Activated T-cell treated with anti-CD3 and anti-CD28 coated beads, Interleukin-2, amount 50 U/mL, for 72 hours (primary cell): ENCODE measurements at regions not wholly inside any gene's neighbourhood (a gene's known extent, or its start where the extent isn't known, plus 50 kb on each side); places are given as distances from the start of the nearest gene placed in this dataset.

Experiments
- ATAC-seq, 2 donors: fragments of 150-1000 bp; cut with Tn5 transposase; replicated peaks in 1 of 2; 2 replicates each; pipeline ENCODE4 v1.10.0; 2021; ENCODE audit warnings: moderate library complexity in 2 of 2, mild to moderate bottlenecking in 1 of 2
- DNase-seq, 2 donors: peaks; one replicate each; pipeline ENCODE4 v3.0.0; 2021 to 2022; ENCODE audit warnings: mixed read lengths in 1 of 2
- H3K27ac Mint-ChIP-seq: one replicate; pipeline ENCODE4 v1.8.0; 2022; ENCODE audit warnings: mild to moderate bottlenecking, moderate library complexity, mixed read lengths
- H3K27me3 Mint-ChIP-seq: one replicate; pipeline ENCODE4 v1.8.0; 2022; ENCODE audit warnings: low read depth, mixed read lengths
- H3K36me3 Mint-ChIP-seq, 2 donors: one replicate each; pipeline ENCODE4 v1.8.0; 2022; ENCODE audit warnings: mixed read lengths in 2 of 2, mild to moderate bottlenecking in 1 of 2; ENCODE audit not compliant: insufficient read depth in 2 of 2
- H3K4me1 Mint-ChIP-seq: one replicate; pipeline ENCODE4 v1.8.0; 2022; ENCODE audit warnings: low read depth, mixed read lengths
- H3K4me3 Mint-ChIP-seq, 2 donors: one replicate each; pipeline ENCODE4 v1.8.0; 2022; ENCODE audit warnings: mild to moderate bottlenecking in 2 of 2, mixed read lengths in 2 of 2, moderate library complexity in 2 of 2
- H3K9me3 Mint-ChIP-seq, 2 donors: one replicate each; pipeline ENCODE4 v1.8.0; 2022; ENCODE audit warnings: mixed read lengths in 2 of 2

DNA sequence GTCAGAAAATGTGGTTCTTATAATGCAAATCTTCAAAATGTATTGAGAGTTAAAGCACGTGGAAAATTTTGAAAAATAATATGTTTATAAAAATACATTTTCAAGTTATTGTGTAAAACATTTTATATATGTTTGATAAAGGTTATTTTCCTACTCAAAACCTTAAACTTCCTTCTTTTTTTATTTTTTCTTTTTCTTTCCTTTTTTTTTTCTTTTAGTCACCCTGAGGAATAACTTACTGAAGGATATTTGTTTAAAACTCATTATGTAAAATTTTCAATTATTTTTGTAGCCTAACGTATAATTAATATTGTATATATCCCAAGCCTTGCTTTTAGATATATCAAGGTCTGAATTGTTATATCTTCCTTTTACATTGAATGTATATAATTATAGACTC, 346.8 kb upstream of the GYPC start:
- no peak for ATAC-seq
- no peaks in the 10 kb centered on the region for H3K9me3 Mint-ChIP-seq

DNA sequence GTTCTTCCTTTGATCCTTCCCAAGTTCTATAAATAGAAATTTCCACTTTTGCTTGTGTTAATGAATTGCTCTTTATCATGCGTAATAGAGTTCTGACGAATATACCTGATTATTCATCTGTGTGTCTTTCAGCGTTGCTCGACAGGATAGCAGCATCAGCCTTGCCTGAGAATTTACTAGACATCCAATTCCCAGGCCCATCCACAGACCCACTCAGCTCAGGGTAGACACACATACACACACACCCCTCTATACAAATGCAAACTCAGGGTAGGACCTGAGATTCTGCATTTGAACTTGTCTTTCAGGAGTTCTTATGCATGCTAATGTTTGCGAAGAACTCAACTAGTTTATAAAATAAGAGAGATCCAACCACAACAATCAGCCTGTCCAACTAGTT, 343.4 kb upstream of the GYPC start:
- no peak overlapping the region for H3K27ac Mint-ChIP-seq
- no peaks in the 10 kb centered on the region for H3K4me1 Mint-ChIP-seq

More for the DNA sequence above, 346.8 kb upstream of the GYPC start:
- Mint-ChIP-seq H3K4me3 (no peak overlapping the region), H3K36me3 (no peaks in the 10 kb centered on the region), H3K4me1 (no peaks in the 10 kb centered on the region), H3K27me3 (no peaks in the 10 kb centered on the region), H3K27ac (no peak overlapping the region)
- DNase-seq = no peak

DNA sequence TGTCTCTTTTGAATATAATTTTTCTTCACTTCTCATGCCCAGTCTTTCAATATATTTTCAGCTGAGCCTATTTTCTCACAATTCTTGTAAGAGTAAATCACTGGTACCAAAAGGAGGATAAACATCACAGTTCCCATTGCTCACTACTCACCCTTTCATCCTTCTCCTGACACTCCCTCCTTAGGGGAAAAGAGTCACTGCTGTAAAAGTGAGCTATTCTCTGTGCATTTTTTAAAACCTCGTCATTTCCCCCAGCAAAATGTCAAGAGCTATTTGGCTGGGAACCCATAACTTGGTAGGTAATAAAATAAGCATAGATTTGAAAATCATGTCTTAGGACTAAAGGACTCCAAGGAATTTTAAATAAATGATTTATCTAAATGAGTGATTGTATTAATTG, 340.1 kb upstream of the GYPC start:
- Mint-ChIP-seq H3K9me3 (no peaks in the 10 kb centered on the region), H3K4me3 (no peak overlapping the region), H3K27me3 (peaks cover 11% of the 10 kb centered on the region), H3K27ac (no peak overlapping the region), H3K4me1 (no peaks in the 10 kb centered on the region), H3K36me3 (no peaks in the 10 kb centered on the region)
- DNase-seq = no peak
- no peak for ATAC-seq

More for the DNA sequence above, 343.4 kb upstream of the GYPC start:
- DNase-seq = no peak
- H3K4me3 Mint-ChIP-seq = no peak overlapping the region
- ATAC-seq = no peak
- H3K9me3 Mint-ChIP-seq = no peaks in the 10 kb centered on the region
- peaks cover 6% of the 10 kb centered on the region for H3K27me3 Mint-ChIP-seq
- no peaks in the 10 kb centered on the region for H3K36me3 Mint-ChIP-seq

DNA sequence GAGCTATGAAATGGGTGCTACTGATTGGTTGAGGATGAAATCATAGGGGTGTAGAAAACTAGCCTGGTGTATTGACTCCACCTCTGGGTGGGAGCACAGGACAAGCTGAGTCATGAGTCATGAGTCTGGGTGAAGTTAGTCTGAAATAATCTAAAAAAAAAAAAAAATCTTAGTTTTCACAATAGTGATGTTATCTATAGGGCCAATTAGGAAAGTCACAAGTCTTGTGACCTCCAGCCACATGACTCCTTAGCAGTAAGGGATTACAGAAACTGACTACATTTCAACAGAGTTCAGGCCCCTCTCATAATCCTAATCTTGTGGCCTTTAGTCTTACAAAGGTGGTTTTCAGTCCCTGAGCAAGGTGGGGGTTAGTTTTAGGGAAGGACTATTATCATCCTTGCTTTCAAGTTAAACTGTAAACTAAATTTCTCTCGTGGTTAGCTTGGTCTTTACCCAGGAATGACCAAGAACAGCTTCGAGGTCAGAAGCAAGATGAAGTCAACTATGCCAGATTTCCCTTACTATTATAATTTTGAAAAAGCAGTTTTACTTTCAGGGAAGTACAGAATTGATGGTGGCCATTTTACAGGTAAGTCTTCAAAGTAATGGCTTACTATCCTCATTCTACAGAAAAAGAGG, 338.0 kb upstream of the GYPC start:
- Mint-ChIP-seq H3K27me3 (peaks cover 11% of the 10 kb centered on the region), H3K36me3 (no peaks in the 10 kb centered on the region), H3K9me3 (no peaks in the 10 kb centered on the region), H3K4me1 (peaks cover 9% of the 10 kb centered on the region), H3K27ac (no peak overlapping the region), H3K4me3 (no peak overlapping the region)
- ATAC-seq (peak; percentile 52 to 69), DNase-seq (no peak)

DNA sequence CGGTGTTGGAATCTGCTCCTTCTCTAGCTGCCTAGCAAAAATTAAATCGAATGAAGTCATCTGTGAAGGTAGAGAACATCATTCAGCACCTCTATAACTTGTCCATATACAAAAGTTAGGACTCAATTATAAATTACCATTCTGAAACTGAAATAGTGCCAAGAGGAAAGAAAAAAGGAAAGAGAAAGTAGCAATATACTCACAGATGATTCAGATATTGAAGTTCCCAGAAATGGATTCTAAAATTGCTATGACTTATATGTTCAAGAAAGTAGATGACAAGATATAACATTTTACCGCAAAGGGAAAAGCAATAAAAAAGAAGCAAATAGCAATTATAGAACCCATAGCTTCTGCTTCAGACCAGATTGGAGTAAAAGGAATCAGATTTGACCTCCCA, 333.6 kb upstream of the GYPC start:
- Mint-ChIP-seq H3K4me1 (peaks cover 9% of the 10 kb centered on the region), H3K36me3 (no peaks in the 10 kb centered on the region), H3K27me3 (peaks cover 10% of the 10 kb centered on the region), H3K9me3 (no peaks in the 10 kb centered on the region), H3K4me3 (peak overlapping the region in 1 of 2 donors; percentile 5), H3K27ac (no peak overlapping the region)
- ATAC-seq (peak in 1 of 2 donors; percentile 5), DNase-seq (no peak)

DNA sequence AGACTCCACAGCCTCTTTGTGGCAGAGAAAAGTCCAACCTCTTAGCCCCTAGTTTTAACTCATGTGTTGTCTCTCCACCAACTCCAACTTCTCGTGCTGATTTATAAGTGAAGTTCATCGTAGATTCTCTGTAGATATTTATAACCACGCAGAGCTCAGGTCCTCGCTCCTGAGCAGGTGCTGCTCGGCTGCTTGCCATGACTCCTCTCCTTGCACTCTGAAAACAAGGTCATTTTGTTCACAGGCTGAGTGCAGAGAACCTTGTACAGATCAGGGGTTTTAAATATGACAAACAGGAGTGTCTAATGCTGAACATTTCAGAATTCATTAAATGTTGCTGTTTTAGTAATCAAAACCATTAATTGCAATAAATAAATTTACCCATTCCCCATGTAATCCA, 330.8 kb upstream of the GYPC start:
- ATAC-seq = no peak
- Mint-ChIP-seq H3K27ac (no peak overlapping the region), H3K4me1 (peaks cover 9% of the 10 kb centered on the region), H3K27me3 (peaks cover 9% of the 10 kb centered on the region), H3K9me3 (no peaks in the 10 kb centered on the region), H3K36me3 (no peaks in the 10 kb centered on the region), H3K4me3 (no peak overlapping the region)
- no peak for DNase-seq

DNA sequence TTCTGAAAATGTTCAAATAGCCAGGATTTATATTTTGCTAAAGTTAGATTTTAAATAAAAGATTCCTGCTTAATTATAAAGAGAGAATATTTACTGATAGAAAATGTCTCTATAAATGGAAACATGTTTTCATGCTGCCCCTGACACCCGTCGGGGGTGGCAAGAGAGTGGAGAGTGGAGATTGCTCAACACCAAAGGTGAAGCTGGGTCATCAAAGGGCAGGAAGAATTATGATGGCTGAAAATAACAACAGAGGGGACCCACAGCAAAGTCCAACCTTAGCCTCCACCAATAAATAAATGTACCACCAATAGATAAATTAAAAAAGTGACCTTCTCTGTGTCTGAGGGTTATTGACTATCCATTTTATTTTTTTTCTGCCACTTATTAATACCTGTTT, 326.8 kb upstream of the GYPC start:
- ATAC-seq (no peak), DNase-seq (no peak)
- Mint-ChIP-seq H3K27ac (no peak overlapping the region), H3K9me3 (peaks cover 8 to 12% of the 10 kb centered on the region in 2 donors), H3K4me1 (no peaks in the 10 kb centered on the region), H3K4me3 (no peak overlapping the region), H3K36me3 (no peaks in the 10 kb centered on the region), H3K27me3 (peaks cover 9% of the 10 kb centered on the region)

DNA sequence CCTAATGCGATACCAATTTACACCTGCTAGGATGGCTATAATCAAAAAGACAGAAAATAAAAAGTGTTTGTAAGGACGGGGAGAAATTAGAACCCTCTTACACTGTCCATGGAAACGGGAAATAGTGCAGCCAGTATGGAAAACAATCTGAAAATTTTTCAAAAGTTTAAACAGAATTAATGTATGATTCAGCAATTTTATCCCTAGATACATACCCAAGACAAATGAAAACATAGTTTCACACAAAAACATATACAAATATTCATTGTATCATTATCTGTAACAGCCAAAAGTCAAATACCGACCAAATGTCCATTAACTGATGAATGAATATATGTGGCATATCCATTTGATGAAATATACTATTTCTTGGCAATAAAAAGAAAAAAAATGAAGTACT, 313.5 kb upstream of the GYPC start:
- Mint-ChIP-seq H3K4me3 (no peak overlapping the region), H3K27me3 (peaks cover 6% of the 10 kb centered on the region), H3K4me1 (no peaks in the 10 kb centered on the region), H3K9me3 (peaks cover 3 to 4% of the 10 kb centered on the region in 2 donors), H3K36me3 (no peaks in the 10 kb centered on the region), H3K27ac (no peak overlapping the region)
- DNase-seq = no peak
- ATAC-seq = no peak

DNA sequence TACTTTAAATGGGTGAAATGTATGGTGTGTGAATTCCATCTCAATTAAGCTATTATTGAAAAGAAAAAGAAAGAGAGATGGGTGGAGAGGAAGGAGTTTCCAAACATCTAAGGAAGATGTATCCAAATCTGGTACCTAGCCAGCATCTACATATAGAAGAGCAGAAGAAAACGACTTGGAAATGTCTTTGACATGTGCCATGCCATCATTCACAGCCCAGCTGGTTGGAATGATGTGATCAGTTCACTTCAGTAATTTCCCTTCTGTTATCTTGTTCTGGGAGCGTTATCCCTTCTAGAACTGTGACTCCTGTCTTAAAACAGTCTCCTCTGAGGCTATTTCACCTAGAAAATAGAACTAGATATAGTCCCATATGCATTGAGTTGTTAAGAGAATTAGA, 312.8 kb upstream of the GYPC start:
- no peak for ATAC-seq
- H3K4me3 Mint-ChIP-seq = no peak overlapping the region
- peaks cover 6% of the 10 kb centered on the region for H3K27me3 Mint-ChIP-seq
- peaks cover 3 to 4% of the 10 kb centered on the region in 2 donors for H3K9me3 Mint-ChIP-seq
- no peak overlapping the region for H3K27ac Mint-ChIP-seq
- no peaks in the 10 kb centered on the region for H3K36me3 Mint-ChIP-seq
- H3K4me1 Mint-ChIP-seq = no peaks in the 10 kb centered on the region
- no peak for DNase-seq

DNA sequence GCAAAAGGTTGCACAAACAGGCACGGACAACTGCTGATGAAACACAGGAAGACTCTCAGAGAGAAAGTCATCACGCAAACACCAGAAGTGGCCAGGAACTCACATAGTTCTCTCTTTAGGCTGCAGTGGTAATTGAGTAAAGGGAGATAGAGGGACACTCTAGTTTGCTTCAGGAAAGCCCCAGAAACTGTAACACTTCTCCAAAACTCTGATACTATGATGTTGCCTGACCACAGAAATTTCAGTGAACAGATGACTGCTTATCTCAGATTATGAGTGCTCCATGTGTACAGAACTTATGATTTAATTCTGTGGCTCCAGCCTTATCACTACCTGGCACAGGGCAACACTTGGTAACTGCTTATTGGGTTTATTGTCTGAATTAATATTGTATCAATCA, 311.5 kb upstream of the GYPC start:
- no peak overlapping the region for H3K27ac Mint-ChIP-seq
- ATAC-seq = peak; percentile 91 to 93
- H3K27me3 Mint-ChIP-seq = no peaks in the 10 kb centered on the region
- H3K9me3 Mint-ChIP-seq = no peaks in the 10 kb centered on the region
- H3K4me3 Mint-ChIP-seq = no peak overlapping the region
- peak; percentile 3 to 4 for DNase-seq
- no peaks in the 10 kb centered on the region for H3K4me1 Mint-ChIP-seq
- H3K36me3 Mint-ChIP-seq = no peaks in the 10 kb centered on the region

DNA sequence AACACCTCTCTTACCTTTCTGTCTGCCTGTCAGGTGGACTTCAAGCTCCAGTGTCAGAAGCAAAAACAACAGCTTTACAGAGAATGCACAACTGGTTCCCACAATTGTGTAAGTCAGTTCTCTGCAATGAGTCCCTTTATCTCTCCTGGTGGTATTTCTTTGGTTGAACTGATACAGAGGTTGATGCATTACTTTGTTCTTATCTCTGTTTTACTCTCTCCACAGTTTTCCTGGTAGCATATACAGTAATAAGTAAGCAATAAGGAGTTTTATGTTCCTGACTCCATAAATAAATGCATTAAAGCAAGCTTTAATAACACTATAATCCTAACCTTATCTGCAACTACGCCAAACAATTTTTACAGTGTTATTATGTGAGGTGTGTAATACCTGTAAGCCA, 310.3 kb upstream of the GYPC start:
- Mint-ChIP-seq H3K36me3 (no peaks in the 10 kb centered on the region), H3K4me1 (no peaks in the 10 kb centered on the region), H3K9me3 (peaks cover 0 to 2% of the 10 kb centered on the region in 2 donors), H3K27me3 (no peaks in the 10 kb centered on the region), H3K4me3 (no peak overlapping the region), H3K27ac (no peak overlapping the region)
- no peak for DNase-seq
- no peak for ATAC-seq

DNA sequence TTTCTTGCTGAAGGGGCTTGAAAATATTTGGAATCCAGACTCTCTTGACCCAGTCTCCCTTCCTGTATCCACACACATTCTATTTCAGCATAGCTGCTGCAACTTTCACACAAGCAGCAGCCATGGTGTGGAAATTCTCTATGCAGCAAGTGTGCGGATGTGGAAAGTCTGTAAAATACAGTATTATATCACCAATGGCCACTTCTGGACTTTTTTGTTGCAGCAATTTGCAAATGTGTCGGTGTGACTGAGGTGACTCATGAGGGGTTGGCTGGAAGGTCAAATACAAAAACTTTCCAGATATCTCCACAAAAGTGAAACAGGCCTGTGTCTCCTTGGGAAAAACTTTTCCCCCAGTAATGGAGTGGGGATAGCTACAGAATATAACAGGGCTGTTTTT, 299.3 kb upstream of the GYPC start:
- ATAC-seq (no peak), DNase-seq (no peak)
- no peak overlapping the region for H3K27ac Mint-ChIP-seq
- peaks cover 7% of the 10 kb centered on the region for H3K27me3 Mint-ChIP-seq
- no peaks in the 10 kb centered on the region for H3K36me3 Mint-ChIP-seq
- no peak overlapping the region for H3K4me3 Mint-ChIP-seq
- H3K9me3 Mint-ChIP-seq = no peaks in the 10 kb centered on the region
- no peaks in the 10 kb centered on the region for H3K4me1 Mint-ChIP-seq

DNA sequence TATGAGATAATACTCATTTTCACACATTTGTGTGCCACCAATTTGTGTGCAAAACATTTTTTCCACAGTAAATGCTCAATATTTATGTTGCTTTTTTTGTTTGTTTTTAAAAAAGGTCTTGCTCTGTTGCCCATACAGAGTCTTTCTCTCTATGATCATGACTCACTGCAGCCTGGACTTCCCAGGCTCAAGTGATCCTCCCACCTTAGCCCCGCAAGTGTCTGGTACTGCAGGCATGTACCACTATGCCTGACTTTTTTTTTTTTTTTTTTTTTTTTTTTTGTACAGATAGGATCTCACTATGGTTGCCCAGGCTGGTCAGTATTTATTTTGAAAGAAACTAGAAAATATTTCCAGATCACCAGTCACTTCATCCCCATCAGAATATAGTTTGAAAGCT, 297.8 kb upstream of the GYPC start:
- H3K27me3 Mint-ChIP-seq = peaks cover 7% of the 10 kb centered on the region
- DNase-seq (no peak), ATAC-seq (no peak)
- no peaks in the 10 kb centered on the region for H3K36me3 Mint-ChIP-seq
- no peak overlapping the region for H3K4me3 Mint-ChIP-seq
- H3K4me1 Mint-ChIP-seq = no peaks in the 10 kb centered on the region
- no peaks in the 10 kb centered on the region for H3K9me3 Mint-ChIP-seq
- H3K27ac Mint-ChIP-seq = no peak overlapping the region

DNA sequence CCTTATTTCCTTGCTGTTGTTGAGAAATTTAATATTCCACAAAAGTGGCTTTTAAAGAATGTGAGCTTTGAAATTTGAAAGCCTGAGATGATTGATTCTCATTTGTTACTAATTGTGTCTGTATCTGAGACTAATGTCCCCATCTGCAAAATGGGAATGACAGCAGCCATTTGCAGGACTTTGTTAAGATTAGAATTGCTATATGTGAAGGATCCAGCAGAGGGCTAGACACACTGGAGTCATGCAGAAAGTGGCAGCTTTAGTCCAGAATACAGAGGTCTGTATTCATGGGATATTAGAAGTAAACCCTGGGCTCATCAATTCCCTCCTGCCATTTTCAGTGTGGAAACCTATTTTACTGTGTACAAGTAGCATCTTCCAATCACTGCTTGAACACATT, 296.5 kb upstream of the GYPC start:
- no peaks in the 10 kb centered on the region for H3K9me3 Mint-ChIP-seq
- H3K27ac Mint-ChIP-seq = no peak overlapping the region
- H3K4me3 Mint-ChIP-seq = no peak overlapping the region
- H3K36me3 Mint-ChIP-seq = no peaks in the 10 kb centered on the region
- no peaks in the 10 kb centered on the region for H3K4me1 Mint-ChIP-seq
- ATAC-seq = no peak
- no peak for DNase-seq
- peaks cover 15% of the 10 kb centered on the region for H3K27me3 Mint-ChIP-seq
